Type B pancreatic cell (in vitro differentiated cells): ENCODE measurements at regions not wholly inside any gene's neighbourhood (a gene's known extent, or its start where the extent isn't known, plus 50 kb on each side); places are given as distances from the start of the nearest gene placed in this dataset.

Source experiments
- DNase-seq: peaks from one replicate; pipeline ENCODE4 v3.0.0; 2021; ENCODE audit warnings: mixed read lengths; ENCODE audit not compliant: unreplicated experiment; ENCODE audit errors: extremely low spot score
- H3K27ac Mint-ChIP-seq: 2 replicates; pipeline ENCODE4 v1.8.0; 2021; ENCODE audit warnings: mild to moderate bottlenecking, mixed read lengths
- H3K27me3 Mint-ChIP-seq: 2 replicates; pipeline ENCODE4 v1.8.0; 2021; ENCODE audit warnings: mixed read lengths
- H3K36me3 Mint-ChIP-seq: 2 replicates; pipeline ENCODE4 v1.8.0; 2021; ENCODE audit warnings: mixed read lengths
- H3K4me1 Mint-ChIP-seq: one replicate; pipeline ENCODE4 v1.8.0; 2021; ENCODE audit warnings: mixed read lengths; ENCODE audit not compliant: unreplicated experiment
- H3K4me3 Mint-ChIP-seq: 2 replicates; pipeline ENCODE4 v1.8.0; 2021; ENCODE audit warnings: mild to moderate bottlenecking, mixed read lengths
- H3K9me3 Mint-ChIP-seq: 2 replicates; pipeline ENCODE4 v1.8.0; 2021; ENCODE audit warnings: mixed read lengths
- TF ChIP-seq, protein P1 (sequence below): fragments of 200-600 bp; sonication (generic); conservative IDR thresholded peaks from 2 replicates; pipeline ENCODE4 v1.5.0; 2021; ENCODE audit warnings: antibody characterized with exemption, mild to moderate bottlenecking

DNA sequence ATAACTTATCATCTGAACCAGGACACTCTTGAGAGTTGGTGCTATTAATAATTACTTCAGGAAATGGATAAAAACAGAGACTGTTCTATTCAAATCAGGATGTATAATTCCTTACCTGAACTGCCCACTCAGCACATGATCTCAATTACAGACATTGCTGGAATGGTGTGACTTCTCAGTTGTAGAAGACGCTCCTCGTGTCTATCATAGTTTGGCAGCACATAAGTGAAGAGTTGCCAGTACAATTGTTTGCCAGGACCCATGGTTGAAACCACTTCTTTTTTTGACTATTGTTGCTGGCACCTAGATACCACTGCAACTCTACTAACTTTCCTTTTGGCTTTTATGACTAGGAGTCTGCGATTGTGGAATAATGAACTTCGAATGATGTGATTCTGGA is 105.4 kb downstream of the ZNF365 start:
- Mint-ChIP-seq H3K27me3 (peaks cover 7% of the 10 kb centered on the region), H3K9me3 (peaks cover 5% of the 10 kb centered on the region), H3K27ac (no peak overlapping the region), H3K36me3 (no peaks in the 10 kb centered on the region), H3K4me3 (no peak overlapping the region), H3K4me1 (no peaks in the 10 kb centered on the region)
- no peak for DNase-seq
- TF ChIP-seq, protein P1, sequence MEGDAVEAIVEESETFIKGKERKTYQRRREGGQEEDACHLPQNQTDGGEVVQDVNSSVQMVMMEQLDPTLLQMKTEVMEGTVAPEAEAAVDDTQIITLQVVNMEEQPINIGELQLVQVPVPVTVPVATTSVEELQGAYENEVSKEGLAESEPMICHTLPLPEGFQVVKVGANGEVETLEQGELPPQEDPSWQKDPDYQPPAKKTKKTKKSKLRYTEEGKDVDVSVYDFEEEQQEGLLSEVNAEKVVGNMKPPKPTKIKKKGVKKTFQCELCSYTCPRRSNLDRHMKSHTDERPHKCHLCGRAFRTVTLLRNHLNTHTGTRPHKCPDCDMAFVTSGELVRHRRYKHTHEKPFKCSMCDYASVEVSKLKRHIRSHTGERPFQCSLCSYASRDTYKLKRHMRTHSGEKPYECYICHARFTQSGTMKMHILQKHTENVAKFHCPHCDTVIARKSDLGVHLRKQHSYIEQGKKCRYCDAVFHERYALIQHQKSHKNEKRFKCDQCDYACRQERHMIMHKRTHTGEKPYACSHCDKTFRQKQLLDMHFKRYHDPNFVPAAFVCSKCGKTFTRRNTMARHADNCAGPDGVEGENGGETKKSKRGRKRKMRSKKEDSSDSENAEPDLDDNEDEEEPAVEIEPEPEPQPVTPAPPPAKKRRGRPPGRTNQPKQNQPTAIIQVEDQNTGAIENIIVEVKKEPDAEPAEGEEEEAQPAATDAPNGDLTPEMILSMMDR: no peak

DNA sequence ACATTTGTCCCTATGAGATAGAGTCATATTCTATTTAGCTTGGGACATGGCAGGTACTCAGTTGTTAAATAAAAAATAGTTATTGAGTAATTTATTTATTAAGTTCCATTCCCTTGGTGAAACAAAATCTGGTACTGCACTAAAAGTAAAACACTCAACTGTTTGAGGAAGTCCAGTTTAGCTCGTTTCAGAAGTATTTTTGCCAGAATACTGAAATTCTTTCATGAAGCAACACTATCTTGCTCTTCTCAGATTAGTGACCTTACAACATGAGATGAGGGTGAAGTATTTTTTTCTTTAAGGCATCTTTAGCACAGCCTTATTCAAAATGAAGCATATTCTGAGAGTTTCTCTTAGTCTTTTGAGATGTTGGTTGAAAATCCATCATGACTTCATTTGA is 106.0 kb downstream of the ZNF365 start:
- Mint-ChIP-seq H3K27ac (no peak overlapping the region), H3K27me3 (peaks cover 7% of the 10 kb centered on the region), H3K36me3 (no peaks in the 10 kb centered on the region), H3K4me3 (no peak overlapping the region), H3K9me3 (peaks cover 5% of the 10 kb centered on the region), H3K4me1 (no peaks in the 10 kb centered on the region)
- TF ChIP-seq, protein P1: no peak
- DNase-seq: no peak

DNA sequence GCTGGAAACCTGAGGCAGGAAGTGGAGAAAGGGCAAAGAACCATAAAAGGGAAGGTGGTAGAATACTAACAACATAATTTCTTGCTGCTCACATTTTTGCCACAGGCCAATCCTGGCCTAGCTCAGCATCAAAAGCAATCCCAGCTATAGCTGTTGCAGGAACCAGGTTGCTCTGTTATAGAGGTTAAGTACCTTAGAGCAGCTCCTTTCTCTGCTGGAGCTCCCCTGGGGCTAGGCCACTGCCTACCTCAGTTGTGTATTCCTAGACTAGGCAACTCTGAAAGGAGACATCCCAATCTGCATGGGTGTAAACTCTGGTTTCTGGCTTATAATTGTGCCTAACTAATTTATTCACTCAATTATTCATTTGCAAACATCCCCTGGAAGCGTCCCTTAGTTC is 108.4 kb downstream of the ZNF365 start:
- H3K4me1 Mint-ChIP-seq: no peaks in the 10 kb centered on the region
- peaks cover 5% of the 10 kb centered on the region for H3K9me3 Mint-ChIP-seq
- H3K27me3 Mint-ChIP-seq: peaks cover 7% of the 10 kb centered on the region
- no peak for DNase-seq
- TF ChIP-seq, protein P1: no peak
- H3K27ac Mint-ChIP-seq: no peak overlapping the region
- H3K4me3 Mint-ChIP-seq: no peak overlapping the region
- H3K36me3 Mint-ChIP-seq: no peaks in the 10 kb centered on the region

DNA sequence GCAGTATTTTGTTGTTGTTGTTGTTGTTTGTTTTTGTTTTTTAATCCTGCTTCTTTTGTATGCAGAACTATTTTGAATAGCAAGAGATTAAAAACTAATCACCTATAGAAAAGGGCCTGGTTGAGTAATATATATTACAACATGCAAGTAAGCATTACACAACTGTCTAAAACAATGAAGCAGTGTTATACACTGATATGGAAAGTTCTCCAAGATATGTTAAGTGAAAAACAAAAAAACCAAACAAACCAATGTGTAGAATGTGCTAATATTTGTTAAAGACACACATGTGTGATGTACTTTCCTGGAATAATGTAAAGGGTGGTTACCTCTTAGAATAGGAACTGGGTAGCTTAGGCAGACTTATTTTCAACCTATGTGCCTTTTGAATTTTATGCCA is 117.4 kb downstream of the ZNF365 start:
- TF ChIP-seq, protein P1: no peak

DNA sequence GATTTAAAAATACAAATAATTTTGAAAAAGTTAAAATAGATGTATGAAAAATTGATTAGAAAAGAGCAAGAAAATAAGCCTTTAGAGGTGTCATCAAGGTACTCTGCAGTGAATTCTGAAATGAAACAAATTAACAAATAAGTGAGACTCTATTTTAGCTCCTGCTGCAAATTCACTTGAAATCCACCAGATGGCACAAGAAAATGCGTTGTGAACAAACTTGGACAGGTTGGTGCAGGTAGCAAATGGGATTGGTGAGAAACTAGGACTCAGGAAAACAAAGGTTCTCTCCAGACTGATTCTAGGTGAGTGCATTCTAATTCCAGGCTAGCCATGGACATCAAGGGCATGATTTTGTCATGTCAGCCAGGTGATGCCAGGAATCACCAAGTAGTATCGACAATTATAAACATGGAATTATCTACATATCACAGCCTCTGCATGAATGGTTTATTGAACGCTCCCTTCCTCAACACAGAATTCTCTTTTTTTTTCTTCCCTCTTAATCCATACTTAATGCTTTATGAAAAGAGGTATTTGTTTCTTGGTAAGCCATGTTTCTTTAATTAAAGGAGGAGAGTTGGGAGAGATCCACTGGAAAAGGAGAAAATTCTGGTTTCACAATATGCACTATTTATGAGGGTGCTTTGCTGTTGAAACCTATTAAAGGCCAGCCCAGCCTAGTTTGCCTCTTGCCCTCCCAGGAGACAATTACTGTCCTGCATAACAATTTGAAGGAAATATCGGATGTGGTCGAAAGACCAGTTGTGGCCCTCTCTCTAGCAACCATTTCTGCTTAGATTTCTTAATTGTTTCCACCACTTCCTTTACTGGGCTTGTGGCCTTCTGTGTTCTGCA is 118.1 kb downstream of the ZNF365 start:
- TF ChIP-seq, protein P1: peak; percentile 74
- Mint-ChIP-seq H3K4me1 (no peaks in the 10 kb centered on the region), H3K9me3 (no peaks in the 10 kb centered on the region), H3K27me3 (peaks cover 22% of the 10 kb centered on the region), H3K27ac (no peak overlapping the region), H3K4me3 (no peak overlapping the region), H3K36me3 (no peaks in the 10 kb centered on the region)
- DNase-seq: no peak

More for the DNA sequence above, 117.4 kb downstream of the ZNF365 start:
- no peak overlapping the region for H3K27ac Mint-ChIP-seq
- no peaks in the 10 kb centered on the region for H3K9me3 Mint-ChIP-seq
- DNase-seq: no peak
- H3K27me3 Mint-ChIP-seq: peaks cover 17% of the 10 kb centered on the region
- no peaks in the 10 kb centered on the region for H3K4me1 Mint-ChIP-seq
- H3K4me3 Mint-ChIP-seq: no peak overlapping the region
- no peaks in the 10 kb centered on the region for H3K36me3 Mint-ChIP-seq

DNA sequence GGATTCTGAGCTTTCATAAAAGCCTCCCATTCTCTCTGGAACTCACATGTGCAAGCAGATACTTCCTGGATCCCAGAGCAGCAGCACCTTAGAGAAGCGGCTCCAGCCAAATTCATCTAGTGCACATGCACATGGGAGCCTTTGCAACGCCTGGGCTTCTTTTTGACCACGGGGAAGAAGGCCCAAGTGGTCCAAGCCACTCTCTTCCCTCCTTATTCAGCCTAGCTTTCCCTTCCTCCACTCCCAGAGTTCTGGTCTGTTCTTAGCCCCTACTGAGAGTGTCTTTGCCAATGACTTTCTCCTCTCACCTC is 118.7 kb downstream of the ZNF365 start:
- H3K9me3 Mint-ChIP-seq: no peaks in the 10 kb centered on the region
- peaks cover 22% of the 10 kb centered on the region for H3K27me3 Mint-ChIP-seq
- H3K4me1 Mint-ChIP-seq: no peaks in the 10 kb centered on the region
- TF ChIP-seq, protein P1: no peak
- H3K4me3 Mint-ChIP-seq: no peak overlapping the region
- DNase-seq: no peak
- no peak overlapping the region for H3K27ac Mint-ChIP-seq
- H3K36me3 Mint-ChIP-seq: no peaks in the 10 kb centered on the region
